GM12873 (cell line): ENCODE measurements at regions not wholly inside any gene's neighbourhood (a gene's known extent, or its start where the extent isn't known, plus 50 kb on each side); places are given as distances from the start of the nearest gene placed in this dataset.

Experiments used
- CTCF ChIP-seq: IDR thresholded peaks from 2 replicates; pipeline ENCODE4 v1.5.1; 2012; ENCODE audit warnings: low read depth, mild to moderate bottlenecking, moderate library complexity, low read length, control low read depth; ENCODE audit not compliant: insufficient read depth; ENCODE audit errors: missing control alignments

- TF ChIP-seq CTCF, result no peak
Observed at GRCh38 chr7:25718596-25718995, 433.4 kb upstream of the NFE2L3 start.

GRCh38 chr7:25719190-25719896, 432.7 kb upstream of the NFE2L3 start:
- TF ChIP-seq CTCF, result no peak

DNA sequence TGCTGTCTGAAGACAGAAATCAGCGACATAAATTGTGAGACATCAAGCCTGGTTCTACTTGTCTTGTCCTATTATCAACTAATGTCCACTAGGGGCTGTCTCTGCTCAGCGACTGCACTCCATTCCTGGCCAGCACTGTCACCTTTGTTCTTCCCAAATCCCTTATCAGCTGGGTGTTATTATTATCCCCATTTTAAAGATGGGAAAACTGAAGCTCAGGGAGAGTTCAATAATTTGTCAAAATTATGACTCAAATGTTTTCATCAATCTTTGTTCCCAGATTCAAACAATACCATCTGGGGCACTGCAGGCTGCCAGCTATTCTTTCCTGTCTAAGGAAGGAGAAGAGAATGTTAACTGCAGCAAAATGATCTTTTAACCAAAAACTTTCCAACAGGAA, 431.6 kb upstream of the NFE2L3 start:
- TF ChIP-seq CTCF, result peak; percentile 58

GRCh38 chr7:25722856-25723255, 429.1 kb upstream of the NFE2L3 start:
- TF ChIP-seq CTCF, result no peak

DNA sequence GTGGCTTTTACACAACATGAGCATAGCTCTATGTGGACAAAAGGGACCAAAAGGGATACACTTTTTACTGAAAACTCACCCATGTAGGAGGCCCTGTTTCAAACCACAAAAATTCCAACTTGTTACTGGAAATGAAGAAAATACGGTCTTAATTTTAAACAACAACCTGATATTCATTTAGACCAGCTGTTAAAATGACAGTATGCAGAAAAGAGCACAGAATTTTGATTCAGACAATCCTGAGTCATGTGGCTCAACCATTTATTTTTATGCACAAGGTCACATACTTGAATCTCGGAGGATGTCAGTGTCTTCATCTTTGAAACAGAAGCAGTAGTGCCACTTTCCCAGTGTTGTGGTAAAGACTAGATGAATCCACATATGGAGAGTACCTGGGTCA, 426.5 kb upstream of the NFE2L3 start:
- TF ChIP-seq CTCF, result no peak

- TF ChIP-seq CTCF, result no peak
Observed at GRCh38 chr7:25726170-25726780, 425.7 kb upstream of the NFE2L3 start.

- TF ChIP-seq CTCF, result no peak
Observed at GRCh38 chr7:25726781-25727311, 425.2 kb upstream of the NFE2L3 start.
